ENCODE measurements at regions not wholly inside any gene's neighbourhood (a gene's known extent, or its start where the extent isn't known, plus 50 kb on each side); places are given as distances from the start of the nearest gene placed in this dataset.

GRCh38 chr10:110355141-110355831 is 50.6 kb upstream of the SMNDC1 start:
- no peak for DNase-seq (ENCODE audit: low read depth)

GRCh38 chr10:110355922-110356627 is 51.4 kb upstream of the SMNDC1 start:
- DNase-seq (ENCODE audit: low read depth) = no peak

GRCh38 chr10:110356628-110357245 is 52.0 kb upstream of the SMNDC1 start:
- no peak for DNase-seq (ENCODE audit: low read depth)

- DNase-seq (ENCODE audit: low read depth) = no peak
These were observed 52.6 kb upstream of the SMNDC1 start for GRCh38 chr10:110357252-110357780.

- no peak for DNase-seq (ENCODE audit: low read depth)
These were observed 53.2 kb upstream of the SMNDC1 start for GRCh38 chr10:110357871-110358270.

GRCh38 chr10:110358278-110358677 is 53.6 kb upstream of the SMNDC1 start:
- DNase-seq (ENCODE audit: low read depth) = no peak

GRCh38 chr10:110358869-110359629 is 54.3 kb upstream of the SMNDC1 start:
- DNase-seq (ENCODE audit: low read depth) = no peak

- DNase-seq (ENCODE audit: low read depth) = no peak
These were observed 56.2 kb upstream of the SMNDC1 start for GRCh38 chr10:110360857-110361474.

- DNase-seq (ENCODE audit: low read depth) = no peak
These were observed 57.2 kb upstream of the SMNDC1 start for GRCh38 chr10:110361800-110362456.

- no peak for DNase-seq (ENCODE audit: low read depth)
These were observed 59.1 kb upstream of the SMNDC1 start for GRCh38 chr10:110363572-110364411.

GRCh38 chr10:110364531-110364937 is 59.8 kb upstream of the SMNDC1 start:
- DNase-seq (ENCODE audit: low read depth) = no peak

GRCh38 chr10:110365356-110366143 is 60.8 kb upstream of the SMNDC1 start:
- no peak for DNase-seq (ENCODE audit: low read depth)

GRCh38 chr10:110366635-110367034 is 61.9 kb upstream of the SMNDC1 start:
- no peak for DNase-seq (ENCODE audit: low read depth)

- no peak for DNase-seq (ENCODE audit: low read depth)
These were observed 63.3 kb upstream of the SMNDC1 start for GRCh38 chr10:110368002-110368401.

- no peak for DNase-seq (ENCODE audit: low read depth)
These were observed 63.8 kb upstream of the SMNDC1 start for GRCh38 chr10:110368556-110368955.

GRCh38 chr10:110370006-110370405 is 65.3 kb upstream of the SMNDC1 start:
- DNase-seq (ENCODE audit: low read depth) = no peak

- DNase-seq (ENCODE audit: low read depth) = no peak
These were observed 67.9 kb upstream of the SMNDC1 start for GRCh38 chr10:110372656-110373055.

- no peak for DNase-seq (ENCODE audit: low read depth)
These were observed 68.3 kb upstream of the SMNDC1 start for GRCh38 chr10:110373059-110373458.

GRCh38 chr10:110373857-110374654 is 69.3 kb upstream of the SMNDC1 start:
- DNase-seq (ENCODE audit: low read depth) = no peak

Measured in stimulated activated CD8-positive, alpha-beta memory T cell treated with anti-CD3 and anti-CD28 coated beads, Interleukin-12 subunit alpha, Interleukin-12 subunit beta, amount 100 ng/mL, for 1 hour (primary cell).